SK-N-SH treated with all-trans-retinoic acid at 6 μM for 48 hours (cell line): ENCODE measurements at regions not wholly inside any gene's neighbourhood (a gene's known extent, or its start where the extent isn't known, plus 50 kb on each side); places are given as distances from the start of the nearest gene placed in this dataset.

ENCODE experiments used
- ATAC-seq: fragments of 200-7000 bp; cut with Tn5 transposase; 3 replicates; pipeline ENCODE4 v1.9.1; 2020; ENCODE audit warnings: mild to moderate bottlenecking, moderate library complexity
- ARNTL ChIP-seq: fragments of 450-650 bp; formaldehyde crosslinking; IDR thresholded peaks from 2 replicates; pipeline ENCODE4 v1.5.0; 2020; ENCODE audit warnings: low read depth, mild to moderate bottlenecking, moderate library complexity, borderline replicate concordance
- BACH2 ChIP-seq: fragments of 250-450 bp; sonication (Bioruptor Pico); IDR thresholded peaks from 2 replicates; pipeline ENCODE4 v1.9.0; 2021; ENCODE audit warnings: mild to moderate bottlenecking, borderline replicate concordance
- CSDC2 ChIP-seq: fragments of 250-450 bp; sonication (Bioruptor Pico); IDR thresholded peaks from 2 replicates; pipeline ENCODE4 v1.5.0; 2020; ENCODE audit warnings: mild to moderate bottlenecking, moderate library complexity
- ESRRG ChIP-seq: fragments of 250-450 bp; sonication (Bioruptor Pico); IDR thresholded peaks from 2 replicates; pipeline ENCODE4 v1.6.1; 2021; ENCODE audit warnings: mild to moderate bottlenecking
- GLIS3 ChIP-seq: fragments of 250-450 bp; sonication (Bioruptor Pico); IDR thresholded peaks from 2 replicates; pipeline ENCODE4 v1.5.0; 2020; ENCODE audit warnings: mild to moderate bottlenecking, moderate library complexity
- OSR1 ChIP-seq: fragments of 250-450 bp; sonication (Bioruptor Pico); IDR thresholded peaks from 2 replicates; pipeline ENCODE4 v1.8.0; 2022; ENCODE audit warnings: moderate library complexity, mild to moderate bottlenecking, inconsistent platforms
- PPARA ChIP-seq: fragments of 250-450 bp; sonication (Bioruptor Pico); IDR thresholded peaks from 2 replicates; pipeline ENCODE4 v1.5.0; 2020; ENCODE audit warnings: mild to moderate bottlenecking, borderline replicate concordance
- SNAI2 ChIP-seq: fragments of 250-450 bp; sonication (Bioruptor Pico); IDR thresholded peaks from 2 replicates; pipeline ENCODE4 v1.5.0; 2020; ENCODE audit warnings: mild to moderate bottlenecking, moderate library complexity
- TOX ChIP-seq: fragments of 250-450 bp; sonication (Bioruptor Pico); IDR thresholded peaks from 2 replicates; pipeline ENCODE4 v1.8.0; 2021; ENCODE audit warnings: mild to moderate bottlenecking, moderate library complexity, borderline replicate concordance
- ZC3H10 ChIP-seq: fragments of 250-450 bp; sonication (Bioruptor Pico); IDR thresholded peaks from 2 replicates; pipeline ENCODE4 v1.5.1; 2021; ENCODE audit warnings: mild to moderate bottlenecking, moderate library complexity
- ZFP3 ChIP-seq: fragments of 250-450 bp; sonication (Bioruptor Pico); IDR thresholded peaks from 2 replicates; pipeline ENCODE4 v1.5.0; 2020; ENCODE audit warnings: mild to moderate bottlenecking, moderate library complexity
- ZFP30 ChIP-seq: fragments of 450-650 bp; formaldehyde crosslinking; IDR thresholded peaks from 2 replicates; pipeline ENCODE4 v1.5.0; 2022; ENCODE audit warnings: mild to moderate bottlenecking, moderate library complexity
- ZNF565 ChIP-seq: fragments of 450-650 bp; formaldehyde crosslinking; conservative IDR thresholded peaks from 2 replicates; pipeline ENCODE4 v1.5.0; 2020; ENCODE audit warnings: low read depth, mild to moderate bottlenecking, moderate library complexity
- ZNF70 ChIP-seq: fragments of 450-650 bp; formaldehyde crosslinking; IDR thresholded peaks from 2 replicates; pipeline ENCODE4 v1.5.0; 2020; ENCODE audit warnings: mild to moderate bottlenecking, moderate library complexity
- ZNF8 ChIP-seq: fragments of 450-650 bp; formaldehyde crosslinking; IDR thresholded peaks from 2 replicates; pipeline ENCODE4 v1.5.0; 2020; ENCODE audit warnings: mild to moderate bottlenecking, moderate library complexity
- TF ChIP-seq, protein P1 (sequence below): fragments of 250-450 bp; sonication (Bioruptor Pico); IDR thresholded peaks from 2 replicates; pipeline ENCODE4 v1.5.0; 2020; ENCODE audit warnings: mild to moderate bottlenecking, moderate library complexity
- TF ChIP-seq, protein P2 (sequence below): fragments of 250-450 bp; sonication (Bioruptor Pico); IDR thresholded peaks from 2 replicates; pipeline ENCODE4 v1.8.0; 2020; ENCODE audit warnings: mild to moderate bottlenecking, moderate library complexity, borderline replicate concordance
- TF ChIP-seq, protein P3 (sequence below): fragments of 250-450 bp; sonication (Bioruptor Pico); IDR thresholded peaks from 2 replicates; pipeline ENCODE4 v1.8.0; 2021; ENCODE audit warnings: low read depth, mild to moderate bottlenecking, moderate library complexity, borderline replicate concordance
- TF ChIP-seq, protein P4 (sequence below): fragments of 250-450 bp; sonication (Bioruptor Pico); IDR thresholded peaks from 2 replicates; pipeline ENCODE4 v1.5.1; 2020; ENCODE audit warnings: low read depth, mild to moderate bottlenecking, moderate library complexity
- TF ChIP-seq, protein P5 (sequence below): fragments of 250-450 bp; sonication (Bioruptor Pico); IDR thresholded peaks from 2 replicates; pipeline ENCODE4 v1.5.1; 2021; ENCODE audit warnings: mild to moderate bottlenecking, moderate library complexity

DNA sequence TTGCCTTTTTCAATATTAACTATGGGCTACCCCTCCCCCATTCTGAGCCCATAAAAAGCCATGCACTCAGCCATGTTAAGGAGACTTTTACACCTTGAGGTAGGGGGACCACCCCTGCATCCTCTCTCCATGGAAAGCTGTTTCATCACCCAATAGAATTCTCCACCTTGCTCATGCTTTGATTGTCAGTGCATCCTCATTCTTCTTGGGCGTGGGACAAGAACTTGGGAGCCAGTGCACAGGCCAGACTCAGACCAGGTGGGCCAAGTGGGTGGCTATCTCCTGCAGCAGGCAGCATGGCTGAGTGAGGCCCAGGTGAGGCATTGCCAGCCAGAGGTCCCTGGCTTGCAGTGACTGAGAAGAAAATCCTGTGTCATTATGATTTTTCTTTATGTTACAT is 357.4 kb upstream of the CDIN1 start:
- no peak for TF ChIP-seq ZC3H10 (CRISPR knock-in tag)
- ATAC-seq = no peak

DNA sequence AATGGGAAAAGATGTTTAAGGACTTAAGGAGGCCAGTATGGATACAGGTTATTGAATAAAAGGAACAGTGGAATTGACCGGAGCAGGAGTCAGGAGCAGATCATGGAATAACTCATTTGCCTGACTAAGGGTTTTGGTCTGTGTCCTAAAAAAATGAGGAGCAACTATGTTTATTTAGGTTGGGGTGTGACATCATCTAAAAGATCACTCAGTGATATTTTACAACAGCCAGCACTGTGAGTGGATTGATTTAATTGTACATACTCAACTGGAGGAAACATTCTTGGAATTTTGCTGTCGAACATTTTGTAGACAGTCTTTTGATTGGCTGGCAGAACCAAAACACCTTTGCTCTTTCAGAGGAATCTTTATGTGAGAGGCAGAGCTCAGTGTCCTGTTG is 348.6 kb upstream of the CDIN1 start:
- TF ChIP-seq ZFP30 (CRISPR knock-in tag) (no peak), OSR1 (CRISPR knock-in tag) (no peak), SNAI2 (CRISPR knock-in tag) (no peak), ZNF565 (no peak), GLIS3 (CRISPR knock-in tag) (no peak), PPARA (CRISPR knock-in tag) (no peak), BACH2 (no peak), TOX (CRISPR knock-in tag) (no peak)
- TF ChIP-seq, protein P1, sequence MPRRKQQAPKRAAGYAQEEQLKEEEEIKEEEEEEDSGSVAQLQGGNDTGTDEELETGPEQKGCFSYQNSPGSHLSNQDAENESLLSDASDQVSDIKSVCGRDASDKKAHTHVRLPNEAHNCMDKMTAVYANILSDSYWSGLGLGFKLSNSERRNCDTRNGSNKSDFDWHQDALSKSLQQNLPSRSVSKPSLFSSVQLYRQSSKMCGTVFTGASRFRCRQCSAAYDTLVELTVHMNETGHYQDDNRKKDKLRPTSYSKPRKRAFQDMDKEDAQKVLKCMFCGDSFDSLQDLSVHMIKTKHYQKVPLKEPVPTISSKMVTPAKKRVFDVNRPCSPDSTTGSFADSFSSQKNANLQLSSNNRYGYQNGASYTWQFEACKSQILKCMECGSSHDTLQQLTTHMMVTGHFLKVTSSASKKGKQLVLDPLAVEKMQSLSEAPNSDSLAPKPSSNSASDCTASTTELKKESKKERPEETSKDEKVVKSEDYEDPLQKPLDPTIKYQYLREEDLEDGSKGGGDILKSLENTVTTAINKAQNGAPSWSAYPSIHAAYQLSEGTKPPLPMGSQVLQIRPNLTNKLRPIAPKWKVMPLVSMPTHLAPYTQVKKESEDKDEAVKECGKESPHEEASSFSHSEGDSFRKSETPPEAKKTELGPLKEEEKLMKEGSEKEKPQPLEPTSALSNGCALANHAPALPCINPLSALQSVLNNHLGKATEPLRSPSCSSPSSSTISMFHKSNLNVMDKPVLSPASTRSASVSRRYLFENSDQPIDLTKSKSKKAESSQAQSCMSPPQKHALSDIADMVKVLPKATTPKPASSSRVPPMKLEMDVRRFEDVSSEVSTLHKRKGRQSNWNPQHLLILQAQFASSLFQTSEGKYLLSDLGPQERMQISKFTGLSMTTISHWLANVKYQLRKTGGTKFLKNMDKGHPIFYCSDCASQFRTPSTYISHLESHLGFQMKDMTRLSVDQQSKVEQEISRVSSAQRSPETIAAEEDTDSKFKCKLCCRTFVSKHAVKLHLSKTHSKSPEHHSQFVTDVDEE (CRISPR knock-in tag) = no peak
- ATAC-seq = no peak

DNA sequence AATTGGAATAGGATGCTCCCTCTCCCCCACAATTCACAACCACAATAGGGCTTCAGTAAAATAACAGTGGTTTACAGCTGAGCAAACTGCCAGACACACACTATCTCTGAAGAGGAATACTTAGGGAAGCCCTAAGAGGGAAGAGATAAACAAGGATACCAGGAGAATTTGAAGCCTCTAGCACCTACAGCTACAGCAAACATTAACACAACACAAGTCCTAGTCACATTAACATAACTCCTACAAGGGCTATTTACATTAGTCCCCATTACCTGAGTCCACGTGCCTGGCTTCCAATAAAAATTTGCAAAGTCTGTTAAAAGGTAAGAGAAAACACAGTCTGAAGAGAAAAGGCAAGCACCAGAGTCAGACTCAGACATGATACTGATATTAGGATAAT is 346.9 kb upstream of the CDIN1 start:
- ATAC-seq = no peak
- TF ChIP-seq ZNF8 = no peak
- TF ChIP-seq ESRRG (CRISPR knock-in tag) = no peak
- no peak for TF ChIP-seq ZFP30 (CRISPR knock-in tag)
- no peak for TF ChIP-seq ZNF70 (CRISPR knock-in tag)
- no peak for TF ChIP-seq CSDC2
- no peak for TF ChIP-seq SNAI2 (CRISPR knock-in tag)
- no peak for TF ChIP-seq BACH2
- TF ChIP-seq OSR1 (CRISPR knock-in tag) = no peak
- no peak for TF ChIP-seq ZC3H10 (CRISPR knock-in tag)
- TF ChIP-seq GLIS3 (CRISPR knock-in tag) = no peak
- no peak for TF ChIP-seq PPARA (CRISPR knock-in tag)
- TF ChIP-seq, protein P2, sequence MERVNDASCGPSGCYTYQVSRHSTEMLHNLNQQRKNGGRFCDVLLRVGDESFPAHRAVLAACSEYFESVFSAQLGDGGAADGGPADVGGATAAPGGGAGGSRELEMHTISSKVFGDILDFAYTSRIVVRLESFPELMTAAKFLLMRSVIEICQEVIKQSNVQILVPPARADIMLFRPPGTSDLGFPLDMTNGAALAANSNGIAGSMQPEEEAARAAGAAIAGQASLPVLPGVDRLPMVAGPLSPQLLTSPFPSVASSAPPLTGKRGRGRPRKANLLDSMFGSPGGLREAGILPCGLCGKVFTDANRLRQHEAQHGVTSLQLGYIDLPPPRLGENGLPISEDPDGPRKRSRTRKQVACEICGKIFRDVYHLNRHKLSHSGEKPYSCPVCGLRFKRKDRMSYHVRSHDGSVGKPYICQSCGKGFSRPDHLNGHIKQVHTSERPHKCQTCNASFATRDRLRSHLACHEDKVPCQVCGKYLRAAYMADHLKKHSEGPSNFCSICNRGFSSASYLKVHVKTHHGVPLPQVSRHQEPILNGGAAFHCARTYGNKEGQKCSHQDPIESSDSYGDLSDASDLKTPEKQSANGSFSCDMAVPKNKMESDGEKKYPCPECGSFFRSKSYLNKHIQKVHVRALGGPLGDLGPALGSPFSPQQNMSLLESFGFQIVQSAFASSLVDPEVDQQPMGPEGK = no peak
- TF ChIP-seq, all 23 proteins: peak for 0

DNA sequence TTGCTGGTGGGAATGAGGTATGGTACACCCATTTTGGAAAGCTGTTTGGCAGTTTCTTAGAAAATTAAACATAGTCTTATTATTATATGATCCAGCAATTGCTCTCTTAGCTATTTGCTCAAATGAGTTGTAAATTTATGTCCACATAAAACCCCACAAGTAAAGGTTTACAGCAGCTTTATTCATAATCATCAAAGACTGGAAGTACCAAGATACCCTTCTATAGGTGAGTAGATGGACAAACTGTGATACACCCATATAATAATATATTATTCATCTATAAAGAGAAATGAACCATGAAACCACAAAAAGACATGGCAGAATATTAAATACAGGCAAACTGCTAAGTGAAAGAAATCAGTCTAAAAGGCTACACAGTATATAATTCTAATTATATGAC is 344.7 kb upstream of the CDIN1 start:
- ATAC-seq = no peak
- TF ChIP-seq ZNF70 (CRISPR knock-in tag) (no peak), GLIS3 (CRISPR knock-in tag) (no peak), ZNF565 (no peak), TOX (CRISPR knock-in tag) (no peak), ARNTL (CRISPR knock-in tag) (no peak), CSDC2 (no peak), ESRRG (CRISPR knock-in tag) (no peak), OSR1 (CRISPR knock-in tag) (no peak), ZFP30 (CRISPR knock-in tag) (no peak), ZNF8 (no peak), PPARA (CRISPR knock-in tag) (no peak), ZFP3 (CRISPR knock-in tag) (no peak), ZC3H10 (CRISPR knock-in tag) (no peak)
- TF ChIP-seq, protein P3, sequence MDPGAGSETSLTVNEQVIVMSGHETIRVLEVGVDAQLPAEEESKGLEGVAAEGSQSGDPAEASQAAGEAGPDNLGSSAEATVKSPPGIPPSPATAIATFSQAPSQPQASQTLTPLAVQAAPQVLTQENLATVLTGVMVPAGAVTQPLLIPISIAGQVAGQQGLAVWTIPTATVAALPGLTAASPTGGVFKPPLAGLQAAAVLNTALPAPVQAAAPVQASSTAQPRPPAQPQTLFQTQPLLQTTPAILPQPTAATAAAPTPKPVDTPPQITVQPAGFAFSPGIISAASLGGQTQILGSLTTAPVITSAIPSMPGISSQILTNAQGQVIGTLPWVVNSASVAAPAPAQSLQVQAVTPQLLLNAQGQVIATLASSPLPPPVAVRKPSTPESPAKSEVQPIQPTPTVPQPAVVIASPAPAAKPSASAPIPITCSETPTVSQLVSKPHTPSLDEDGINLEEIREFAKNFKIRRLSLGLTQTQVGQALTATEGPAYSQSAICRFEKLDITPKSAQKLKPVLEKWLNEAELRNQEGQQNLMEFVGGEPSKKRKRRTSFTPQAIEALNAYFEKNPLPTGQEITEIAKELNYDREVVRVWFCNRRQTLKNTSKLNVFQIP (CRISPR knock-in tag) = no peak
- TF ChIP-seq, protein P4, sequence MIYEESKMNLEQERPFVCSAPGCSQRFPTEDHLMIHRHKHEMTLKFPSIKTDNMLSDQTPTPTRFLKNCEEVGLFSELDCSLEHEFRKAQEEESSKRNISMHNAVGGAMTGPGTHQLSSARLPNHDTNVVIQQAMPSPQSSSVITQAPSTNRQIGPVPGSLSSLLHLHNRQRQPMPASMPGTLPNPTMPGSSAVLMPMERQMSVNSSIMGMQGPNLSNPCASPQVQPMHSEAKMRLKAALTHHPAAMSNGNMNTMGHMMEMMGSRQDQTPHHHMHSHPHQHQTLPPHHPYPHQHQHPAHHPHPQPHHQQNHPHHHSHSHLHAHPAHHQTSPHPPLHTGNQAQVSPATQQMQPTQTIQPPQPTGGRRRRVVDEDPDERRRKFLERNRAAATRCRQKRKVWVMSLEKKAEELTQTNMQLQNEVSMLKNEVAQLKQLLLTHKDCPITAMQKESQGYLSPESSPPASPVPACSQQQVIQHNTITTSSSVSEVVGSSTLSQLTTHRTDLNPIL = no peak
- TF ChIP-seq, protein P5, sequence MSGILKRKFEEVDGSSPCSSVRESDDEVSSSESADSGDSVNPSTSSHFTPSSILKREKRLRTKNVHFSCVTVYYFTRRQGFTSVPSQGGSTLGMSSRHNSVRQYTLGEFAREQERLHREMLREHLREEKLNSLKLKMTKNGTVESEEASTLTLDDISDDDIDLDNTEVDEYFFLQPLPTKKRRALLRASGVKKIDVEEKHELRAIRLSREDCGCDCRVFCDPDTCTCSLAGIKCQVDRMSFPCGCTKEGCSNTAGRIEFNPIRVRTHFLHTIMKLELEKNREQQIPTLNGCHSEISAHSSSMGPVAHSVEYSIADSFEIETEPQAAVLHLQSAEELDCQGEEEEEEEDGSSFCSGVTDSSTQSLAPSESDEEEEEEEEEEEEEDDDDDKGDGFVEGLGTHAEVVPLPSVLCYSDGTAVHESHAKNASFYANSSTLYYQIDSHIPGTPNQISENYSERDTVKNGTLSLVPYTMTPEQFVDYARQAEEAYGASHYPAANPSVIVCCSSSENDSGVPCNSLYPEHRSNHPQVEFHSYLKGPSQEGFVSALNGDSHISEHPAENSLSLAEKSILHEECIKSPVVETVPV (CRISPR knock-in tag) = no peak
- TF ChIP-seq, protein P2 = no peak
- TF ChIP-seq, all 23 proteins: peak for 0
